MM.1S (cell line): ENCODE measurements at regions not wholly inside any gene's neighbourhood (a gene's known extent, or its start where the extent isn't known, plus 50 kb on each side); places are given as distances from the start of the nearest gene placed in this dataset.

ENCODE experiments used
- EZH2 ChIP-seq: fragments of 300-600 bp; sonication (generic); optimal IDR thresholded peaks from 2 replicates; pipeline ENCODE3; 2017; ENCODE audit warnings: low read depth, mild to moderate bottlenecking, antibody characterized with exemption, low read length, mixed read lengths
- EZH2phosphoT487 ChIP-seq: fragments of 300-600 bp; sonication (generic); IDR thresholded peaks from 2 replicates; pipeline ENCODE4 v1.6.1; 2018; ENCODE audit warnings: antibody characterized with exemption, low read length
- TF ChIP-seq, protein P1 (sequence below): fragments of 300-600 bp; sonication (generic); IDR thresholded peaks from 2 replicates; pipeline ENCODE4 v1.5.1; 2016; ENCODE audit warnings: antibody characterized with exemption, low read length, mixed read lengths

- TF ChIP-seq, protein P1, sequence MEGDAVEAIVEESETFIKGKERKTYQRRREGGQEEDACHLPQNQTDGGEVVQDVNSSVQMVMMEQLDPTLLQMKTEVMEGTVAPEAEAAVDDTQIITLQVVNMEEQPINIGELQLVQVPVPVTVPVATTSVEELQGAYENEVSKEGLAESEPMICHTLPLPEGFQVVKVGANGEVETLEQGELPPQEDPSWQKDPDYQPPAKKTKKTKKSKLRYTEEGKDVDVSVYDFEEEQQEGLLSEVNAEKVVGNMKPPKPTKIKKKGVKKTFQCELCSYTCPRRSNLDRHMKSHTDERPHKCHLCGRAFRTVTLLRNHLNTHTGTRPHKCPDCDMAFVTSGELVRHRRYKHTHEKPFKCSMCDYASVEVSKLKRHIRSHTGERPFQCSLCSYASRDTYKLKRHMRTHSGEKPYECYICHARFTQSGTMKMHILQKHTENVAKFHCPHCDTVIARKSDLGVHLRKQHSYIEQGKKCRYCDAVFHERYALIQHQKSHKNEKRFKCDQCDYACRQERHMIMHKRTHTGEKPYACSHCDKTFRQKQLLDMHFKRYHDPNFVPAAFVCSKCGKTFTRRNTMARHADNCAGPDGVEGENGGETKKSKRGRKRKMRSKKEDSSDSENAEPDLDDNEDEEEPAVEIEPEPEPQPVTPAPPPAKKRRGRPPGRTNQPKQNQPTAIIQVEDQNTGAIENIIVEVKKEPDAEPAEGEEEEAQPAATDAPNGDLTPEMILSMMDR, result no peak
- TF ChIP-seq EZH2, result no peak
- no peak for TF ChIP-seq EZH2phosphoT487
These were observed 328.0 kb downstream of the UACA start for GRCh38 chr15:70435369-70435768.
